Stimulated activated naive CD4-positive, alpha-beta T cell (primary cell): ENCODE measurements at regions not wholly inside any gene's neighbourhood (a gene's known extent, or its start where the extent isn't known, plus 50 kb on each side); places are given as distances from the start of the nearest gene placed in this dataset.

ENCODE experiments used
- DNase-seq, 6 experiments: peaks; one replicate each; lab custom pipeline; 2025; lab: John Stamatoyannopoulos, UW

- no peak for DNase-seq
Measured at GRCh38 chr1:186557147-186557777, 96.3 kb upstream of the PDC start.

- no peak for DNase-seq
Measured at GRCh38 chr1:186550832-186551231, 89.9 kb upstream of the PDC start.

GRCh38 chr1:186541003-186541402, 80.1 kb upstream of the PDC start:
- DNase-seq: no peak

- DNase-seq: no peak
Measured at GRCh38 chr1:186540521-186540920, 79.6 kb upstream of the PDC start.

GRCh38 chr1:186536273-186536890, 75.5 kb upstream of the PDC start:
- no peak for DNase-seq

GRCh38 chr1:186535388-186536133, 74.6 kb upstream of the PDC start:
- no peak for DNase-seq

- no peak for DNase-seq
Measured at GRCh38 chr1:186534401-186534800, 73.5 kb upstream of the PDC start.

- DNase-seq: no peak
Measured at GRCh38 chr1:186532466-186532865, 71.6 kb upstream of the PDC start.

- no peak for DNase-seq
Measured at GRCh38 chr1:186531561-186532165, 70.7 kb upstream of the PDC start.

GRCh38 chr1:186530109-186530508, 69.2 kb upstream of the PDC start:
- DNase-seq: no peak

- no peak for DNase-seq
Measured at GRCh38 chr1:186519982-186520381, 59.1 kb upstream of the PDC start.

GRCh38 chr1:186518822-186519381, 58.0 kb upstream of the PDC start:
- no peak for DNase-seq

GRCh38 chr1:186518395-186518794, 57.5 kb upstream of the PDC start:
- DNase-seq: no peak

GRCh38 chr1:186514367-186514766, 53.5 kb upstream of the PDC start:
- DNase-seq: no peak

GRCh38 chr1:186513526-186513925, 52.6 kb upstream of the PDC start:
- no peak for DNase-seq

GRCh38 chr1:186512698-186513457, 52.0 kb upstream of the PDC start:
- no peak for DNase-seq

- no peak for DNase-seq
Measured at GRCh38 chr1:186511761-186512637, 51.1 kb upstream of the PDC start.
